HG03025 (cell line): ENCODE measurements at regions not wholly inside any gene's neighbourhood (a gene's known extent, or its start where the extent isn't known, plus 50 kb on each side); places are given as distances from the start of the nearest gene placed in this dataset.
"Not testable (repeated sequence)": the region's sequence is repeated elsewhere in the genome, so short reads cannot be mapped to it uniquely, and the experiment has no call there.

ENCODE experiments used
- ATAC-seq: cut with Tn5 transposase; IDR thresholded peaks from one replicate; pipeline ENCODE4 v1.9.1; 2021; ENCODE audit warnings: mild to moderate bottlenecking, moderate library complexity; ENCODE audit not compliant: unreplicated experiment, low FRiP score

GRCh38 chr21:5065240-5066211, 5455.9 kb upstream of the TPTE start:
- ATAC-seq: not testable (repeated sequence)

GRCh38 chr21:5066682-5067251, 5454.6 kb upstream of the TPTE start:
- not testable (repeated sequence) for ATAC-seq

- ATAC-seq: not testable (repeated sequence)
These were observed 5453.9 kb upstream of the TPTE start for GRCh38 chr21:5067326-5068048.

GRCh38 chr21:5068649-5069048, 5452.7 kb upstream of the TPTE start:
- ATAC-seq: not testable (repeated sequence)

GRCh38 chr21:5071180-5071579, 5450.2 kb upstream of the TPTE start:
- ATAC-seq: not testable (repeated sequence)

- ATAC-seq: not testable (repeated sequence)
These were observed 5444.5 kb upstream of the TPTE start for GRCh38 chr21:5076854-5077253.

- not testable (repeated sequence) for ATAC-seq
These were observed 5442.0 kb upstream of the TPTE start for GRCh38 chr21:5079361-5079760.

- ATAC-seq: not testable (repeated sequence)
These were observed 5441.4 kb upstream of the TPTE start for GRCh38 chr21:5080015-5080414.

GRCh38 chr21:5084246-5084645, 5437.1 kb upstream of the TPTE start:
- ATAC-seq: not testable (repeated sequence)

GRCh38 chr21:5085456-5085855, 5435.9 kb upstream of the TPTE start:
- not testable (repeated sequence) for ATAC-seq

- not testable (repeated sequence) for ATAC-seq
These were observed 5435.0 kb upstream of the TPTE start for GRCh38 chr21:5086416-5086815.

- not testable (repeated sequence) for ATAC-seq
These were observed 5432.6 kb upstream of the TPTE start for GRCh38 chr21:5088820-5089219.

GRCh38 chr21:5089399-5090089, 5431.8 kb upstream of the TPTE start:
- not testable (repeated sequence) for ATAC-seq

GRCh38 chr21:5090132-5091079, 5431.0 kb upstream of the TPTE start:
- ATAC-seq: not testable (repeated sequence)

- not testable (repeated sequence) for ATAC-seq
These were observed 5430.1 kb upstream of the TPTE start for GRCh38 chr21:5091274-5091673.

- ATAC-seq: not testable (repeated sequence)
These were observed 5425.8 kb upstream of the TPTE start for GRCh38 chr21:5095628-5096027.

GRCh38 chr21:5098010-5098743, 5423.2 kb upstream of the TPTE start:
- not testable (repeated sequence) for ATAC-seq

GRCh38 chr21:5100604-5101174, 5420.7 kb upstream of the TPTE start:
- ATAC-seq: not testable (repeated sequence)
